ENCODE measurements at regions not wholly inside any gene's neighbourhood (a gene's known extent, or its start where the extent isn't known, plus 50 kb on each side); places are given as distances from the start of the nearest gene placed in this dataset.

DNA sequence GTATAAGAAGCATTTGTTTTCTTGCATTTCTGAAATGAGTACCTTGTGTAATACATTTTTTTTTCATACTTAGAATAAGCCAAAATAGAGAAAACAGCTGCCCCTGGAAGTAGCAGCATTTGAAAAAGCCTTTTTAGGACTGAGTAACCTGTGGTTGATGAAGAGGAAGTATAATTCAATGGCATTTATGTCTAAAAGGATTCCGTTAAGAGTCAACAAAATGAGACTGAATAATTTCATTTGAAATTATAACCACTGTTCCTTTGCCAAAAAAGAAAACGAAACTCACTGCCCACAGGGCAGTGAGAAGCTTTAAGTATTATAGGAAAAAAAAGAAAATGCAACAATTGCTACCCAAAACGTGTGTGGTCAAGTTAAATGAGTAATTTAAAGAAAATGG is 705.6 kb upstream of the PHF14 start:
- no peak overlapping the region for H3K18ac ChIP-seq (ENCODE audit: low read depth, low read length)
- no peaks in the 10 kb centered on the region for H3K36me3 ChIP-seq (ENCODE audit: control insufficient read depth, insufficient read depth, low read length)
- H2AK5ac ChIP-seq (ENCODE audit: low read depth, low read length): no peak overlapping the region
- DNase-seq (no peak), ATAC-seq (ENCODE audit: low read depth) (no peak)
- no peak overlapping the region for H3K4me3 ChIP-seq (ENCODE audit: insufficient read depth, low read depth, low read length)
- H3K9me3 ChIP-seq (ENCODE audit: control insufficient read depth, insufficient read depth, low read length): peaks cover 7% of the 10 kb centered on the region
- in situ Hi-C loops (cut with MboI; ENCODE audit: low sequenced_read_pairs) (no loop called here), intact Hi-C loops (cut with micrococcal nuclease) (no loop called here), dilution Hi-C loops (cut with HindIII; ENCODE audit: low sequenced_read_pairs, unreplicated experiment) (no loop called here)
- H4K20me1 ChIP-seq (ENCODE audit: insufficient read depth, low read length): no peaks in the 10 kb centered on the region
- no peak overlapping the region for H3K27ac ChIP-seq (ENCODE audit: insufficient read depth, low read length)
- H3K27me3 ChIP-seq (ENCODE audit: control insufficient read depth, insufficient read depth, low read length): no peaks in the 10 kb centered on the region
- H3K79me1 ChIP-seq (ENCODE audit: low read depth in 1 of 2, low read length in 2 of 2): no peaks in the 10 kb centered on the region
- no peaks in the 10 kb centered on the region for H3K9me1 ChIP-seq (ENCODE audit: insufficient read depth, low read length)
- no peaks in the 10 kb centered on the region for H3K4me1 ChIP-seq (ENCODE audit: control insufficient read depth, insufficient read depth, low read length)
- H4K5ac ChIP-seq (ENCODE audit: low read depth, low read length): no peak overlapping the region
- H3K14ac ChIP-seq (replicated peaks; ENCODE audit: low read depth, low read length): no peak overlapping the region
- H2BK15ac ChIP-seq (ENCODE audit: low read depth, low read length): no peak overlapping the region
- no TSS peak for BruUV-seq (replicated peaks)
- H2BK5ac ChIP-seq (ENCODE audit: low read depth, low read length, poor library complexity, severe bottlenecking): no peak overlapping the region
- H3K23ac ChIP-seq (ENCODE audit: low read depth, low read length): no peak overlapping the region
- no peak overlapping the region for H2AFZ ChIP-seq (replicated peaks; ENCODE audit: low read length, poor library complexity)
- no peak overlapping the region for H2BK20ac ChIP-seq (ENCODE audit: low read depth, low read length)
- no peak overlapping the region for H3K9ac ChIP-seq (ENCODE audit: low read depth, low read length)
- ChIA-PET CTCF (interaction anchor here (0.5 kb wide), 1 partner anchor 22 kb away, joined by 3 read pairs; no protein-coding TSS in a partner anchor), POLR2A (ENCODE audit: unreplicated experiment) (no interaction called here)
- no peak overlapping the region for H2AK9ac ChIP-seq (replicated peaks; ENCODE audit: low read depth, low read length, poor library complexity)
- no peak overlapping the region for H4K8ac ChIP-seq (ENCODE audit: low read depth in 2 of 2, low read length in 2 of 2)
- H3K56ac ChIP-seq (ENCODE audit: extremely low read depth, insufficient read depth, low read length): no peak overlapping the region
- H4K91ac ChIP-seq (ENCODE audit: insufficient read depth, low read depth, low read length): no peak overlapping the region
- TF ChIP-seq NFE2L2 (IDR thresholded peaks at IDR 0.05; ENCODE audit: low read depth, low read length) (no peak), POLR2A (IDR thresholded peaks at IDR 0.05; ENCODE audit: low read depth, low read length) (no peak), RCOR1 (IDR thresholded peaks at IDR 0.05; ENCODE audit: insufficient replicate concordance, low read length) (no peak), SMC3 (IDR thresholded peaks at IDR 0.05; ENCODE audit: low read depth, low read length) (no peak), MAFK (IDR thresholded peaks at IDR 0.05; ENCODE audit: low read depth, low read length) (no peak), FOS (IDR thresholded peaks at IDR 0.05; ENCODE audit: low read depth, low read length) (no peak), CEBPB (IDR thresholded peaks at IDR 0.05; ENCODE audit: low read depth, low read length) (no peak), RFX5 (IDR thresholded peaks at IDR 0.05; ENCODE audit: low read depth, low read length) (no peak)
- TF ChIP-seq, protein P1, sequence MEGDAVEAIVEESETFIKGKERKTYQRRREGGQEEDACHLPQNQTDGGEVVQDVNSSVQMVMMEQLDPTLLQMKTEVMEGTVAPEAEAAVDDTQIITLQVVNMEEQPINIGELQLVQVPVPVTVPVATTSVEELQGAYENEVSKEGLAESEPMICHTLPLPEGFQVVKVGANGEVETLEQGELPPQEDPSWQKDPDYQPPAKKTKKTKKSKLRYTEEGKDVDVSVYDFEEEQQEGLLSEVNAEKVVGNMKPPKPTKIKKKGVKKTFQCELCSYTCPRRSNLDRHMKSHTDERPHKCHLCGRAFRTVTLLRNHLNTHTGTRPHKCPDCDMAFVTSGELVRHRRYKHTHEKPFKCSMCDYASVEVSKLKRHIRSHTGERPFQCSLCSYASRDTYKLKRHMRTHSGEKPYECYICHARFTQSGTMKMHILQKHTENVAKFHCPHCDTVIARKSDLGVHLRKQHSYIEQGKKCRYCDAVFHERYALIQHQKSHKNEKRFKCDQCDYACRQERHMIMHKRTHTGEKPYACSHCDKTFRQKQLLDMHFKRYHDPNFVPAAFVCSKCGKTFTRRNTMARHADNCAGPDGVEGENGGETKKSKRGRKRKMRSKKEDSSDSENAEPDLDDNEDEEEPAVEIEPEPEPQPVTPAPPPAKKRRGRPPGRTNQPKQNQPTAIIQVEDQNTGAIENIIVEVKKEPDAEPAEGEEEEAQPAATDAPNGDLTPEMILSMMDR (conservative IDR thresholded peaks at IDR 0.05; ENCODE audit: low read depth, low read length): no peak
- TF ChIP-seq, protein P2, sequence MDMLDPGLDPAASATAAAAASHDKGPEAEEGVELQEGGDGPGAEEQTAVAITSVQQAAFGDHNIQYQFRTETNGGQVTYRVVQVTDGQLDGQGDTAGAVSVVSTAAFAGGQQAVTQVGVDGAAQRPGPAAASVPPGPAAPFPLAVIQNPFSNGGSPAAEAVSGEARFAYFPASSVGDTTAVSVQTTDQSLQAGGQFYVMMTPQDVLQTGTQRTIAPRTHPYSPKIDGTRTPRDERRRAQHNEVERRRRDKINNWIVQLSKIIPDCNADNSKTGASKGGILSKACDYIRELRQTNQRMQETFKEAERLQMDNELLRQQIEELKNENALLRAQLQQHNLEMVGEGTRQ (IDR thresholded peaks at IDR 0.05; ENCODE audit: low read depth, low read length): no peak
- TF ChIP-seq, protein P3, sequence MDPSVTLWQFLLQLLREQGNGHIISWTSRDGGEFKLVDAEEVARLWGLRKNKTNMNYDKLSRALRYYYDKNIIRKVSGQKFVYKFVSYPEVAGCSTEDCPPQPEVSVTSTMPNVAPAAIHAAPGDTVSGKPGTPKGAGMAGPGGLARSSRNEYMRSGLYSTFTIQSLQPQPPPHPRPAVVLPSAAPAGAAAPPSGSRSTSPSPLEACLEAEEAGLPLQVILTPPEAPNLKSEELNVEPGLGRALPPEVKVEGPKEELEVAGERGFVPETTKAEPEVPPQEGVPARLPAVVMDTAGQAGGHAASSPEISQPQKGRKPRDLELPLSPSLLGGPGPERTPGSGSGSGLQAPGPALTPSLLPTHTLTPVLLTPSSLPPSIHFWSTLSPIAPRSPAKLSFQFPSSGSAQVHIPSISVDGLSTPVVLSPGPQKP (IDR thresholded peaks at IDR 0.05; ENCODE audit: borderline replicate concordance, low read depth, low read length): no peak
- WGBS, 2 experiments (ENCODE audit: extremely low coverage in 2 of 2, insufficient read length in 1 of 2): 0% methylated on average over 1 of the region's 3 CpGs; no CpG with 5 or more reads in 1 of the 2 experiments
- H2BK120ac ChIP-seq (ENCODE audit: low read depth, low read length): no peak overlapping the region
- H3K4me2 ChIP-seq (ENCODE audit: low read depth, low read length): no peak overlapping the region
- H3K4ac ChIP-seq (ENCODE audit: low read depth, low read length): no peak overlapping the region

Measured in IMR-90 (cell line).